GM18505 (cell line): ENCODE measurements at regions not wholly inside any gene's neighbourhood (a gene's known extent, or its start where the extent isn't known, plus 50 kb on each side); places are given as distances from the start of the nearest gene placed in this dataset.

ENCODE experiments used
- ATAC-seq: cut with Tn5 transposase; IDR thresholded peaks from one replicate; pipeline ENCODE4 v1.9.1; 2021; ENCODE audit not compliant: unreplicated experiment
- POLR2A ChIP-seq: IDR thresholded peaks from 4 replicates; pipeline ENCODE4 v1.6.1; 2011; ENCODE audit warnings: borderline replicate concordance; ENCODE audit not compliant: insufficient read depth, insufficient read length; ENCODE audit errors: extremely low read depth

- no peak for ATAC-seq
- TF ChIP-seq POLR2A, result no peak
Measured at GRCh38 chr3:159843840-159844730, 144.6 kb upstream of the IL12A start.

- no peak for TF ChIP-seq POLR2A
- no peak for ATAC-seq
Measured at GRCh38 chr3:159844801-159845261, 143.8 kb upstream of the IL12A start.

GRCh38 chr3:159845737-159846136 lies 142.9 kb upstream of the IL12A start:
- no peak for ATAC-seq
- no peak for TF ChIP-seq POLR2A

GRCh38 chr3:159846255-159846654 lies 142.4 kb upstream of the IL12A start:
- ATAC-seq, result no peak
- TF ChIP-seq POLR2A, result no peak

- TF ChIP-seq POLR2A, result no peak
- no peak for ATAC-seq
Measured at GRCh38 chr3:159848348-159849118, 140.1 kb upstream of the IL12A start.

GRCh38 chr3:159850481-159850880 lies 138.2 kb upstream of the IL12A start:
- no peak for ATAC-seq
- no peak for TF ChIP-seq POLR2A

- no peak for TF ChIP-seq POLR2A
- no peak for ATAC-seq
Measured at GRCh38 chr3:159852266-159852665, 136.4 kb upstream of the IL12A start.

- TF ChIP-seq POLR2A, result no peak
- ATAC-seq, result no peak
Measured at GRCh38 chr3:159852821-159853505, 135.7 kb upstream of the IL12A start.

- TF ChIP-seq POLR2A, result no peak
- no peak for ATAC-seq
Measured at GRCh38 chr3:159853506-159853864, 135.2 kb upstream of the IL12A start.

- no peak for TF ChIP-seq POLR2A
- ATAC-seq, result no peak
Measured at GRCh38 chr3:159854500-159855124, 134.0 kb upstream of the IL12A start.

- ATAC-seq, result no peak
- no peak for TF ChIP-seq POLR2A
Measured at GRCh38 chr3:159855599-159856346, 132.9 kb upstream of the IL12A start.

- ATAC-seq, result no peak
- TF ChIP-seq POLR2A, result no peak
Measured at GRCh38 chr3:159856590-159857104, 132.0 kb upstream of the IL12A start.
